Trophoblast cell (in vitro differentiated cells and primary cell): ENCODE measurements at regions not wholly inside any gene's neighbourhood (a gene's known extent, or its start where the extent isn't known, plus 50 kb on each side); places are given as distances from the start of the nearest gene placed in this dataset.

Experiments used
- DNase-seq, 2 donors: peaks; one replicate each; pipeline ENCODE4 v3.0.0-alpha.2; 2016
- H2AFZ ChIP-seq: 2 replicates; pipeline ENCODE4 v1.6.1; 2013; ENCODE audit warnings: low read length, moderate library complexity, mild to moderate bottlenecking; ENCODE audit not compliant: insufficient read depth, poor library complexity
- H2AK5ac ChIP-seq: 2 replicates; pipeline ENCODE4 v1.6.1; 2013; ENCODE audit warnings: mild to moderate bottlenecking, low read length
- H2BK120ac ChIP-seq: 2 replicates; pipeline ENCODE4 v1.6.1; 2013; ENCODE audit warnings: low read length, mild to moderate bottlenecking, moderate library complexity; ENCODE audit not compliant: insufficient read depth, poor library complexity
- H2BK12ac ChIP-seq: 2 replicates; pipeline ENCODE4 v1.6.1; 2013; ENCODE audit warnings: mild to moderate bottlenecking, low read length, moderate library complexity
- H2BK5ac ChIP-seq: 2 replicates; pipeline ENCODE4 v1.6.1; 2013; ENCODE audit warnings: low read length, low read depth, moderate library complexity, mild to moderate bottlenecking; ENCODE audit not compliant: poor library complexity
- H3K14ac ChIP-seq: 2 replicates; pipeline ENCODE4 v1.6.1; 2013; ENCODE audit warnings: mild to moderate bottlenecking, low read length
- H3K18ac ChIP-seq: 2 replicates; pipeline ENCODE4 v1.6.1; 2013; ENCODE audit warnings: mild to moderate bottlenecking, low read length
- H3K23ac ChIP-seq: 2 replicates; pipeline ENCODE4 v1.6.1; 2013; ENCODE audit warnings: low read length
- H3K27ac ChIP-seq: 2 replicates; pipeline ENCODE4 v1.5.1; 2013; ENCODE audit warnings: low read depth, mild to moderate bottlenecking, inconsistent platforms, low read length, moderate library complexity
- H3K27me3 ChIP-seq: 2 replicates; pipeline ENCODE4 v1.6.1; 2013; ENCODE audit warnings: inconsistent platforms, mild to moderate bottlenecking, low read length, moderate library complexity; ENCODE audit not compliant: insufficient read depth
- H3K36me3 ChIP-seq, 2 experiments: 1 replicate in 1 of 2; 2 replicates in 1 of 2; pipeline ENCODE4 v1.6.1; 2013; ENCODE audit warnings: low read length in 2 of 2, mild to moderate bottlenecking in 2 of 2, moderate library complexity in 1 of 2; ENCODE audit not compliant: insufficient read depth in 2 of 2, control insufficient read depth in 1 of 2
- H3K4ac ChIP-seq: 2 replicates; pipeline ENCODE4 v1.6.1; 2013; ENCODE audit warnings: low read depth, mild to moderate bottlenecking, low read length, moderate library complexity
- H3K4me1 ChIP-seq, 2 experiments: 1 replicate in 1 of 2; 2 replicates in 1 of 2; pipeline ENCODE4 v1.6.1; 2013; ENCODE audit warnings: low read length in 2 of 2, mild to moderate bottlenecking in 2 of 2, moderate library complexity in 1 of 2; ENCODE audit not compliant: insufficient read depth in 2 of 2, control insufficient read depth in 1 of 2
- H3K4me2 ChIP-seq: 2 replicates; pipeline ENCODE4 v1.6.1; 2013; ENCODE audit warnings: inconsistent platforms, mild to moderate bottlenecking, low read length, moderate library complexity
- H3K4me3 ChIP-seq: 2 replicates; pipeline ENCODE4 v1.5.1; 2013; ENCODE audit warnings: mild to moderate bottlenecking, low read depth, low read length, inconsistent platforms
- H3K79me1 ChIP-seq: one replicate; pipeline ENCODE4 v1.6.1; 2013; ENCODE audit warnings: low read length
- H3K79me2 ChIP-seq: 2 replicates; pipeline ENCODE4 v1.6.1; 2013; ENCODE audit warnings: low read length, mild to moderate bottlenecking; ENCODE audit not compliant: control insufficient read depth, insufficient read depth, poor library complexity
- H3K9ac ChIP-seq: 2 replicates; pipeline ENCODE4 v1.6.1; 2013; ENCODE audit warnings: mild to moderate bottlenecking, low read length
- H3K9me3 ChIP-seq: 2 replicates; pipeline ENCODE4 v1.6.1; 2013; ENCODE audit warnings: low read depth, mild to moderate bottlenecking, control low read depth, inconsistent platforms, low read length; ENCODE audit not compliant: insufficient read depth
- H4K12ac ChIP-seq: 2 replicates; pipeline ENCODE4 v1.6.1; 2013; ENCODE audit warnings: low read depth, mild to moderate bottlenecking, low read length, moderate library complexity
- H4K8ac ChIP-seq: 2 replicates; pipeline ENCODE4 v1.6.1; 2013; ENCODE audit warnings: low read depth, mild to moderate bottlenecking, low read length, moderate library complexity
- H4K91ac ChIP-seq: one replicate; pipeline ENCODE4 v1.6.1; 2013; ENCODE audit warnings: low read depth, mild to moderate bottlenecking, low read length, moderate library complexity
- WGBS: extraction: QIAGEN DNeasy Blood & Tissue Kit; methylation state at CpG from one replicate; pipeline ENCODE4 v1.1.7; 2013; ENCODE audit warnings: missing lambda C conversion rate; ENCODE audit not compliant: insufficient read length, insufficient coverage; ENCODE audit errors: extremely low coverage; 5-methylcytosine and 5-hydroxymethylcytosine counted together

GRCh38 chrX:51836823-51837222 is 56.6 kb upstream of the MAGED1 start:
- no peak overlapping the region for H4K12ac ChIP-seq
- H2BK120ac ChIP-seq = no peak overlapping the region
- H3K27ac ChIP-seq = no peak overlapping the region
- H3K4me3 ChIP-seq = no peak overlapping the region
- no peak overlapping the region for H3K18ac ChIP-seq
- H4K8ac ChIP-seq = no peak overlapping the region
- H3K9ac ChIP-seq = no peak overlapping the region
- H3K4me1 ChIP-seq = no peaks in the 10 kb centered on the region
- H2BK12ac ChIP-seq = no peak overlapping the region
- no peaks in the 10 kb centered on the region for H3K36me3 ChIP-seq
- no peak overlapping the region for H3K14ac ChIP-seq
- no CpG with 5 or more reads among the region's 5 CpGs for WGBS
- H2AFZ ChIP-seq = no peak overlapping the region
- H3K27me3 ChIP-seq = no peaks in the 10 kb centered on the region
- no peak overlapping the region for H3K4ac ChIP-seq
- H3K23ac ChIP-seq = no peak overlapping the region
- H3K4me2 ChIP-seq = no peak overlapping the region
- no peaks in the 10 kb centered on the region for H3K9me3 ChIP-seq
- H2BK5ac ChIP-seq = no peak overlapping the region
- no peak for DNase-seq
- H2AK5ac ChIP-seq = no peak overlapping the region
- H3K79me2 ChIP-seq = no peaks in the 10 kb centered on the region
- no peak overlapping the region for H4K91ac ChIP-seq
- H3K79me1 ChIP-seq = no peaks in the 10 kb centered on the region

GRCh38 chrX:51837451-51837850 is 56.0 kb upstream of the MAGED1 start:
- Histone ChIP-seq H3K18ac (no peak overlapping the region), H3K36me3 (no peaks in the 10 kb centered on the region), H3K4me2 (no peak overlapping the region), H4K8ac (no peak overlapping the region), H3K9ac (no peak overlapping the region), H4K91ac (no peak overlapping the region), H2AFZ (no peak overlapping the region), H3K14ac (no peak overlapping the region), H3K4me1 (no peaks in the 10 kb centered on the region), H3K27ac (no peak overlapping the region), H3K4me3 (no peak overlapping the region), H2AK5ac (no peak overlapping the region), H2BK12ac (no peak overlapping the region), H3K79me2 (no peaks in the 10 kb centered on the region), H3K4ac (no peak overlapping the region), H2BK120ac (no peak overlapping the region), H4K12ac (no peak overlapping the region), H3K23ac (no peak overlapping the region), H3K9me3 (no peaks in the 10 kb centered on the region), H2BK5ac (no peak overlapping the region), H3K27me3 (no peaks in the 10 kb centered on the region), H3K79me1 (no peaks in the 10 kb centered on the region)
- no CpG with 5 or more reads among the region's 3 CpGs for WGBS
- DNase-seq = no peak

- no peak overlapping the region for H2AK5ac ChIP-seq
- no peak overlapping the region for H3K4me3 ChIP-seq
- H3K4me2 ChIP-seq = no peak overlapping the region
- H3K4ac ChIP-seq = no peak overlapping the region
- no peak overlapping the region for H3K18ac ChIP-seq
- WGBS = no CpG with 5 or more reads among the region's 3 CpGs
- no peak overlapping the region for H2BK5ac ChIP-seq
- no peak overlapping the region for H3K9ac ChIP-seq
- no peak overlapping the region for H3K23ac ChIP-seq
- H2BK120ac ChIP-seq = no peak overlapping the region
- no peak for DNase-seq
- H4K91ac ChIP-seq = no peak overlapping the region
- H4K8ac ChIP-seq = no peak overlapping the region
- no peaks in the 10 kb centered on the region for H3K79me2 ChIP-seq
- H2BK12ac ChIP-seq = no peak overlapping the region
- H3K4me1 ChIP-seq = no peaks in the 10 kb centered on the region
- no peaks in the 10 kb centered on the region for H3K36me3 ChIP-seq
- no peaks in the 10 kb centered on the region for H3K9me3 ChIP-seq
- H3K14ac ChIP-seq = no peak overlapping the region
- no peak overlapping the region for H2AFZ ChIP-seq
- H3K79me1 ChIP-seq = no peaks in the 10 kb centered on the region
- H4K12ac ChIP-seq = no peak overlapping the region
- no peak overlapping the region for H3K27ac ChIP-seq
- no peaks in the 10 kb centered on the region for H3K27me3 ChIP-seq
These were observed 55.5 kb upstream of the MAGED1 start for GRCh38 chrX:51837921-51838320.
